HTR-8/SVneo (cell line): ENCODE measurements at regions not wholly inside any gene's neighbourhood (a gene's known extent, or its start where the extent isn't known, plus 50 kb on each side); places are given as distances from the start of the nearest gene placed in this dataset.
A peak's percentile ranks its signal among the peaks of the same experiment; 100 is the strongest.
"Not testable (repeated sequence)": the region's sequence is repeated elsewhere in the genome, so short reads cannot be mapped to it uniquely, and the experiment has no call there.

Source experiments
- DNase-seq: peaks from one replicate; pipeline ENCODE4 v3.0.0; 2011; ENCODE audit warnings: low spot score, mixed read lengths; ENCODE audit not compliant: insufficient read length
- FAIRE-seq: peaks from 2 replicates; lab custom pipeline; 2011; peaks lifted over from hg19 to GRCh38; lab: Jason Lieb, UNC

- DNase-seq, result no peak
- FAIRE-seq, result no peak
These were observed 249.2 kb upstream of the GCFC2 start for GRCh38 chr2:75959724-75960471.

- no peak for DNase-seq
- no peak for FAIRE-seq
These were observed 244.0 kb upstream of the GCFC2 start for GRCh38 chr2:75954761-75955160.

DNA sequence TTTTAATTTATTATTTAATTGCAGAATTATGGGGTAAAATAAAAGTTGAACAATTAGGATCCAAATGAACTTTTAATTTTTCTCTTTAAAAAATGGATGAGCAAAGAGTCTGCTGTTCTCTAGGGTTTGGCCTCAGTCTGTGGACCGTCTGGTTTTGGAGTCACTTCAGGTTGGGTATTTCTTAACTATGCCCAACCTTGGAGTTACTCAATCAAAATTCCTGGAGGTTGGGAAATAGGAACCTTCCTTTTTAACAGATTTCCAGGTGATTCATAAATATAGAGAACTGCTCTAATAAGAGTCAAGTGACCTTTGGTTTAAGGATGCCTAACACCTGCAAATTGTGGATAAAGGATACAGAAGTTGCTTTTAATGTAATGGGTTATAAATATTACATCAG is 241.5 kb upstream of the GCFC2 start:
- DNase-seq (no peak), FAIRE-seq (no peak)

GRCh38 chr2:75949385-75950030 is 238.8 kb upstream of the GCFC2 start:
- FAIRE-seq (no peak), DNase-seq (no peak)

DNA sequence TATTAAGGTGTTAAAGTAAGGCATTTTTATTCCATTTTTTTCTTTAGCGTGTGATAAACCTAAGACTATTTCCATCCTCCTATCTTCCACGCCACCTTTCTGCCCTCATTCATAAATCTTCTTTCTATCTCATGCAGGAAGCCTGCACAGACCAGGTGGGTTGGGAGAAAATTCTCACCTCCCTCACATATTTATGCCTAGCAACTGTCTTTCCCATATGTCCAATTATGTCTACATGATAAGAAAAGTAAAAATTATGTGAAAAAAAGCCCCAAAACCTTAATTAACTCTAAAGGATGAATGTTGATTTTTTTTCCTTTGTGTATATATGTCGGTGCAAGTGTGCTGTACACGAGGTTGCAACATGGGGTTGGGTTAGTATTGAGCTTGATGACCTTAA is 225.6 kb upstream of the GCFC2 start:
- DNase-seq (no peak), FAIRE-seq (no peak)

DNA sequence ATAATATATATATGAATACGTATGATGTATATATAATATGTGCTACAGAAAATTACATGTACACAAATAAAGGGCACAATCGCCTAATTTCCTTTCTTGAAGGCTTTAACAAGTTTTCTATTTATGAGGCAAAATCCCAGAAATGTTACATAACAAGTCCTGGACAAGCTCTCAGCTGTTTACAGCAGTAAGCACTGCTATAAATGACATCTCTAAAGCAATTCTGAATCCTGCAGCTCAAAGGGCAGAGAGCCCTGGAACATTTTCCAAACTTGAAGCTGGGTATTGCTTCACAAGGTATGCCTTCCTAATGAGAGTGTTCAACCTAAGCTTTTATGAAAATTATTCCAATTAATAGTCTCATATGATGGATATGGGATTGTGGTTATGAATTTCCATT is 222.3 kb upstream of the GCFC2 start:
- FAIRE-seq (no peak), DNase-seq (no peak)

DNA sequence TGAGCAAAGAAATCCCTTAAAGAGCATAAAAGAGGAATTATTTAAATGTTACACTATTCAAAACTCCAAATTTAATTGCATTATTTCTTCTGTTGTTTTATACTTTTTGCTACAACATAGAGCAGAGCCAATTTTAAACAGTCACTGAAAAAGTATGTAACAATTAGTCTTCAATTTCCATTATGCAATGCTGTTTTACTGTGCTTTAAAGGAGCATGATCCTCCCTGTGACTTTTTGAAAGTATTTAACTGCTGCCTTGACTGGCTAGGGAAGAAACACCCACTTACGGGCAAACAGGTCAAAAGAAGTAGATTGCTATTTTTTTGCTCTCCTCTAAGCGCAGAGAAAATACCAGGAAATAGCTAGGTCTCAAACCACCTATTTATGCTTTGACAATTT is 217.4 kb upstream of the GCFC2 start:
- no peak for DNase-seq
- no peak for FAIRE-seq

DNA sequence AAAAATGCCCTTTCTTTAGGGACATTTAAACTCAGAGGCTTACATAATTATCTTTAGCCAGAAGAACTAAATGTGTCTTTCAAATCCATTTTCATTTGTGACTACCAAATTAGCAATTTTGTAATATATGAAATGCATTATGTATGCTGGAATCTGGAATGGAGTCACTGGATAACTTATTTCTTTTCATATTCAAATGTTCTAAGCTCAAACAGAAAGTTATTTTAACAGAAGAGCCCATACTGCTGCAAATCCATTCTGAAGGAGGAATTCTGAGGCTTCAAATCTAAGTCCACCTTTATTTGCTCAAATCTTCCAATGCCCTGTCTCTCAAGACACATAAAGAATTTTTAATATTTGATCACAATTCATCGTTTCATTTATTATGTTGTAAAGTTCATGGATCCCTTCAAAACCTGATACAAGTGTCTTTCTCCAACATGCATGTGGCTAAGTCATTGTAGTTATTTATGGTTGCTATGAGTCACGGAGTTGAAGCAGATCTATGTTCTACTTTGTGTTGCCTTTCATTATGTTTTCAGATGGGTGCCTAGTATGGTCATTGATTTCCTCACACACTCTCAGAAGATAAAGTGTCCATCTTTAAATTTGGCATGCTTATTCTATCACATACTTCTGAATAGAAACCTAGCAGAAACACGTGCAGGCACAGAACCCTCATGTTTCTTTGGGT is 214.8 kb upstream of the GCFC2 start:
- DNase-seq (no peak), FAIRE-seq (no peak)

- DNase-seq, result no peak
- FAIRE-seq, result no peak
These were observed 211.5 kb upstream of the GCFC2 start for GRCh38 chr2:75922191-75922590.

GRCh38 chr2:75920859-75921551 is 210.3 kb upstream of the GCFC2 start:
- DNase-seq (no peak), FAIRE-seq (no peak)

- FAIRE-seq, result no peak
- DNase-seq, result no peak
These were observed 205.3 kb upstream of the GCFC2 start for GRCh38 chr2:75915851-75916634.

GRCh38 chr2:75896779-75897366 is 186.2 kb upstream of the GCFC2 start:
- DNase-seq, result peak; percentile 21
- FAIRE-seq, result no peak

DNA sequence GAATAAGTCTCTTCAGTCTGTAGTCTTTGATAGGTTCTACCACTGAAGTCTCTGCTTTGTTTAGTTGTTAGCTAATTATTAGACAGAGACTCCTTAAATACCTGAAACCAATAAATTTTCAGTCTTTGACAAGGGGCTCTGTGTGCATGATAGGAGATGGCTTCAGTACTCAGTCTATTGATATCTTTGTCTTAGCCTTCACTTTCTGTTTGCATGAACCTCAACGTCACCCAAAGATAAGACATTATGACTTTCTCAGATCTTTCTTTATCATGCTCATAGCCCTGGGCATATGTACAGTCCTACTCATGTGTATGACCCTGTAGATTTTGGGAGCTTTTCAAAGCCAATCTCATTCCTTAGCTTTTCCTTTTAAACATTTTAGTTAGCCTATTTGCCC is 183.5 kb upstream of the GCFC2 start:
- FAIRE-seq (no peak), DNase-seq (no peak)

DNA sequence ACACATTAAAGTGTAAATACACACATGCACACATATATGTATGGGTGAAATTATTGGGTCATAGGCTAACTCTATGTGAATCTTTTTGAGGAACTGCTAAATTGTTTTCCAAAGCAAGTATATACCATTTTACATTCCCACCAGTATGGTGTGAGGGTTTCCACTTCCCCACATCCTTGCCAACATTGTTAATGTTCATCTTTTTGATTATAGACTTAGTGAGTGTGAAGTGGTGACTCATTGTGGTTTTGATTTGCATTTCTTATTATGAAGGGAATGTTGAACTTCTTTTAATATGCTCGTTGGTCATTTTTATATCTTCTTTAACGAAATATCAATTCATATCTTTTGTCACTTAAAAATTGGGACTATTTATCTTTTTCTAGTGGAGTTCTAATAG is 181.8 kb upstream of the GCFC2 start:
- no peak for FAIRE-seq

DNA sequence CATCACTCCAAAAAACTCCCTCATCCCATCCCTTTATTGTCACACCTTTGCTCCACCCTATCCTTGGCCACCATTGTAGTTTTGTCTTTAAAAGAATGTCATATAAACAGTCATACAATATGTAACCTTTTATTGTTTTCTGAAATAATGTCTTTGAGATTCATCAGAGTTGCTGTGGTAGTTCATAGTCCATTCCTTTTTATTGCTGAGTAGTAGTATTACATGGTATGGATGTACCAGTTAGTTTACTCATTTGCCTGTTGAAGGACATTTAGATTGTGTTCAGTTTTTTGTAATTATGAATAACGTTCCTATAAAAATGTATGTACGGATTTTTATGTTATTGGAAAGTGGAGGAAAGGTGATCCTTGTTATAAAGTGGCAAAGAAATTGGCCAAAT is 171.8 kb upstream of the GCFC2 start:
- no peak for FAIRE-seq
- no peak for DNase-seq

More for the DNA sequence above, 181.8 kb upstream of the GCFC2 start:
- no peak for DNase-seq

- FAIRE-seq, DNase-seq: not testable (repeated sequence)
These were observed 164.9 kb upstream of the GCFC2 start for GRCh38 chr2:75875606-75876005.

DNA sequence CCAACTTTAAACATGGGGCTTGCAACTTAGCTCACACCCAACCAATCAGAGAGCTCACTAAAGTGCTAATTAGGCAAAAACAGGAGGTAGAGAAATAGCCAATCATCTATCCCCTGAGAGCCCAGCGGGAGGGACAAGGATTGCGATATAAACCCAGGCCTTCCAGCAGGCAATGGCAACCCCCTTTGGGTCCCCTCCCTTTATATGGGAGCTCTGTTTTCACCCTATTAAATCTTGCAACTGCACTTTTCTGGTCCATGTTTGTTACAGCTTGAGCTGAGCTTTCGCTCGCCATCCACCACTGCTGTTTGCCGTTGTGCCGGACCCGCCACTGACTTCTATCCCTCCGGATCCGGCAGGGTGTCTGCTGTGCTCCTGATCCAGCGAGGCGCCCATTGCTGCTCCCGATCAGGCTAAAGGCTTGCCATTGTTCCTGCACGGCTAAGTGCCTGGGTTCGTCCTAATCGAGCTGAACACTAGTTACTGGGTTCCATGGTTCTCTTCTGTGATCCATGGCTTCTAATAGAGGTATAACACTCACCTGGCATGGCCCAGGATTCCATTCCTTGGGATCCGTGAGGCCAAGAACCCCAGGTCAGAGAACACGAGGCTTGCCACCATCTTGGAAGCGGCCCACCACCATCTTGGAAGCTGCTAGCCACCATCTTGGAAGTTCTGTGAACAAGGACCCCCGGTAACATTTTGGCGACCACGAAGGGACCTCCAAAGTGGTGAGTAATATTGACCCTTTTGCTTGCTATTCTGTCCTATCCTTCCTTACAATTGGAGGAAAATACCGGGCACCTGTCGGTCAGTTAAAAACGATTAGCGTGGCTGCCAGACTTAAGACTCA is 161.3 kb upstream of the GCFC2 start:
- not testable (repeated sequence) for DNase-seq, FAIRE-seq

DNA sequence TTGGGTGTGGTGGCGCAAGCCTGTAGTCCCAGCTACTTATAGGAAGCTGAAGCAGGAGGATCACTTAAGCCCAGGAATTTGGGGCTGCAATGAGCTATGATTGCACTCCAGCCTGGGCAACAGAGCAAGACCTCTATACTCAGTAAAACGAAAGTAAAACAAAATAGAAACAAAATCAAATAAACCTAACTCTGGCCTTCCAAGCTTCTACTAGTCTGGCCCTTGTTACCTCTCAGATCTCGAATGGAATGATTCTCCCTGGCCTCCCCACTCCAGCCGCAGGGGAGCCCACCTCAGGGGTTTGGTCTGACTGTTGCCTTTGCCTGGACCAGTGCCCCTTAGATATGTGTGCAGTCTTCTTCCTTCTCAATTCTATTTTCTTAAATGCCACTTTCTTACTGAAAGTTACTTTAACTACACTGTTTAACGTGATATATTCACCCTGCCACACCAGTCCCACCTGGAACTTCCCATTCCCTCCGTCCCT is 160.0 kb upstream of the GCFC2 start:
- FAIRE-seq, result no peak

DNA sequence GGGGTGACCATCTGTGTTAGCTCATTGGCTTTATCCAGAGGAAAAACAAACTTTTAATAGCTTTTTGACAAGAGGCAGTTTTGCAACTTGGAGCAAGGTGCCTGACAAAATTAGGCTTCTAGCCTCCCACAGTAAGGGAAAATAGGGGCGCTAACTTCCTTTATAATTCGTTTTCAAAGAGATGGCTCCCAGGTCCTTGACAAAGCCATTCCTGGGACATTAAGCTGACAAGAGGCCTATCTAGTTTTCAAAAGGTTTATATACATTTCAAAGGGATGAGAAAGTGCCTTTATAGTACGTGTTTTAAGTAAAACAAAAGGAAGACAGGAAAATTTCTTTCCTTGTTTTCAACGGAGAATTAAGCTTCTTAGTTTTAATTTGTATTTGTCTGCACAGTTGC is 159.4 kb upstream of the GCFC2 start:
- FAIRE-seq (no peak), DNase-seq (no peak)

More for the DNA sequence above, 160.0 kb upstream of the GCFC2 start:
- no peak for DNase-seq
